ENCODE measurements at regions not wholly inside any gene's neighbourhood (a gene's known extent, or its start where the extent isn't known, plus 50 kb on each side); places are given as distances from the start of the nearest gene placed in this dataset.

DNA sequence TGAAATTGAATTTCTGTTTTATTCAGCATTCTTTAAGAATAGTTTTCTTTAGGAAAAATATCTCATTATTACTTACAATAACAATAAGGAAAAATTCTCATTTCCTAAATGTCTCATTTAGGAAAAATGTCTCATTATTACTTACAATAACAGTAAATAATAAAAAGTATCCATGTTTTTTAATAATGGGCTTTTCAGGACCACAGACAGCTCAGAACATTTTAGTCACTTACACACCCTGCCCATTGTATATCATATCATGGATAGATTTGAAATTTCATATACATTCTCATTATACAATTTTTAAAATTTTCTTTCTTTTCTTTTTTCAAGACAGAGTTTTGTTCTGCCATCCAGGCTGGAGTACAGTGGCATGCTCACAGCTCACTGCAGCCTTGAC is 58.9 kb downstream of the ASCL1 start:
- Mint-ChIP-seq H3K36me3 (ENCODE audit: low read depth) (no peaks in the 10 kb centered on the region), H3K27me3 (peaks cover 6% of the 10 kb centered on the region), H3K27ac (no peak overlapping the region), H3K4me1 (ENCODE audit: low read depth) (no peaks in the 10 kb centered on the region), H3K4me3 (no peak overlapping the region), H3K9me3 (no peaks in the 10 kb centered on the region)
- Histone ChIP-seq H3K36me3 (ENCODE audit: insufficient read depth, low read length) (no peaks in the 10 kb centered on the region), H3K9me3 (ENCODE audit: control insufficient read depth in 1 of 2, insufficient read depth in 1 of 2, low read length in 2 of 2) (peaks cover 0 to 7% of the 10 kb centered on the region in 2 experiments), H3K27me3 (ENCODE audit: control insufficient read depth in 1 of 2, insufficient read depth in 2 of 2, low read length in 2 of 2) (peaks cover 0 to 4% of the 10 kb centered on the region in 2 experiments), H3K4me3 (ENCODE audit: low read length) (no peak overlapping the region), H3K27ac (ENCODE audit: low read depth in 1 of 2, low read length in 2 of 2) (no peak overlapping the region), H3K4me1 (ENCODE audit: insufficient read depth, low read length) (no peaks in the 10 kb centered on the region)
- TF ChIP-seq, protein P1, sequence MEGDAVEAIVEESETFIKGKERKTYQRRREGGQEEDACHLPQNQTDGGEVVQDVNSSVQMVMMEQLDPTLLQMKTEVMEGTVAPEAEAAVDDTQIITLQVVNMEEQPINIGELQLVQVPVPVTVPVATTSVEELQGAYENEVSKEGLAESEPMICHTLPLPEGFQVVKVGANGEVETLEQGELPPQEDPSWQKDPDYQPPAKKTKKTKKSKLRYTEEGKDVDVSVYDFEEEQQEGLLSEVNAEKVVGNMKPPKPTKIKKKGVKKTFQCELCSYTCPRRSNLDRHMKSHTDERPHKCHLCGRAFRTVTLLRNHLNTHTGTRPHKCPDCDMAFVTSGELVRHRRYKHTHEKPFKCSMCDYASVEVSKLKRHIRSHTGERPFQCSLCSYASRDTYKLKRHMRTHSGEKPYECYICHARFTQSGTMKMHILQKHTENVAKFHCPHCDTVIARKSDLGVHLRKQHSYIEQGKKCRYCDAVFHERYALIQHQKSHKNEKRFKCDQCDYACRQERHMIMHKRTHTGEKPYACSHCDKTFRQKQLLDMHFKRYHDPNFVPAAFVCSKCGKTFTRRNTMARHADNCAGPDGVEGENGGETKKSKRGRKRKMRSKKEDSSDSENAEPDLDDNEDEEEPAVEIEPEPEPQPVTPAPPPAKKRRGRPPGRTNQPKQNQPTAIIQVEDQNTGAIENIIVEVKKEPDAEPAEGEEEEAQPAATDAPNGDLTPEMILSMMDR (IDR thresholded peaks at IDR 0.05) = no peak
- ChIA-PET CTCF (interaction anchor here (1.1 kb wide), 1 partner anchor 23 kb away, joined by 3 read pairs; no protein-coding TSS in a partner anchor), POLR2A (no interaction called here)
- intact Hi-C loops (cut with DNase I, micrococcal nuclease) = no loop called here
- ATAC-seq (ENCODE audit: poor library complexity) (no peak), DNase-seq (no peak)

GRCh38 chr12:103020839-103021238 is 63.4 kb downstream of the ASCL1 start:
- intact Hi-C loops (cut with DNase I, micrococcal nuclease) = no loop called here
- no peak for ATAC-seq (ENCODE audit: poor library complexity)

GRCh38 chr12:103021538-103022218 is 64.2 kb downstream of the ASCL1 start:
- no peak overlapping the region for H3K4me3 ChIP-seq (ENCODE audit: low read length)
- no peak for ATAC-seq (ENCODE audit: poor library complexity)
- Mint-ChIP-seq H3K9me3 (no peaks in the 10 kb centered on the region), H3K4me3 (no peak overlapping the region), H3K4me1 (ENCODE audit: low read depth) (no peaks in the 10 kb centered on the region), H3K27ac (no peak overlapping the region), H3K27me3 (no peaks in the 10 kb centered on the region), H3K36me3 (ENCODE audit: low read depth) (no peaks in the 10 kb centered on the region)
- no peaks in the 10 kb centered on the region for H3K4me1 ChIP-seq (ENCODE audit: insufficient read depth, low read length)
- DNase-seq = no peak
- intact Hi-C loops (cut with DNase I, micrococcal nuclease) = no loop called here
- H3K36me3 ChIP-seq (ENCODE audit: insufficient read depth, low read length) = no peaks in the 10 kb centered on the region
- no peaks in the 10 kb centered on the region for H3K9me3 ChIP-seq (ENCODE audit: control insufficient read depth in 1 of 2, insufficient read depth in 1 of 2, low read length in 2 of 2)
- ChIA-PET POLR2A (no interaction called here), CTCF (no interaction called here)
- no peaks in the 10 kb centered on the region for H3K27me3 ChIP-seq (ENCODE audit: control insufficient read depth in 1 of 2, insufficient read depth in 2 of 2, low read length in 2 of 2)
- no peak overlapping the region for H3K27ac ChIP-seq (ENCODE audit: low read depth in 1 of 2, low read length in 2 of 2)
- TF ChIP-seq, protein P1 (IDR thresholded peaks at IDR 0.05) = no peak

More at GRCh38 chr12:103020839-103021238, 63.4 kb downstream of the ASCL1 start:
- H3K27me3 ChIP-seq (ENCODE audit: control insufficient read depth in 1 of 2, insufficient read depth in 2 of 2, low read length in 2 of 2) = no peaks in the 10 kb centered on the region
- no peak overlapping the region for H3K27ac ChIP-seq (ENCODE audit: low read depth in 1 of 2, low read length in 2 of 2)
- TF ChIP-seq, protein P1 (IDR thresholded peaks at IDR 0.05) = no peak
- no peaks in the 10 kb centered on the region for H3K4me1 ChIP-seq (ENCODE audit: insufficient read depth, low read length)
- no peak for DNase-seq
- POLR2A ChIA-PET = no interaction called here
- no peaks in the 10 kb centered on the region for H3K36me3 Mint-ChIP-seq (ENCODE audit: low read depth)
- no peak overlapping the region for H3K4me3 Mint-ChIP-seq
- H3K9me3 ChIP-seq (ENCODE audit: control insufficient read depth in 1 of 2, insufficient read depth in 1 of 2, low read length in 2 of 2) = no peaks in the 10 kb centered on the region
- no peak overlapping the region for H3K4me3 ChIP-seq (ENCODE audit: low read length)
- H3K9me3 Mint-ChIP-seq = no peaks in the 10 kb centered on the region
- H3K4me1 Mint-ChIP-seq (ENCODE audit: low read depth) = no peaks in the 10 kb centered on the region
- H3K36me3 ChIP-seq (ENCODE audit: insufficient read depth, low read length) = no peaks in the 10 kb centered on the region
- H3K27ac Mint-ChIP-seq = no peak overlapping the region
- no peaks in the 10 kb centered on the region for H3K27me3 Mint-ChIP-seq
- CTCF ChIA-PET = no interaction called here
